Hepatocyte (in vitro differentiated cells): ENCODE measurements at regions not wholly inside any gene's neighbourhood (a gene's known extent, or its start where the extent isn't known, plus 50 kb on each side); places are given as distances from the start of the nearest gene placed in this dataset.

Source experiments
- CTCF ChIP-seq: fragments of 200-600 bp; sonication (generic); IDR thresholded peaks from 2 replicates; pipeline ENCODE4 v1.5.1; 2016; ENCODE audit warnings: antibody characterized with exemption, mild to moderate bottlenecking; ENCODE audit not compliant: poor library complexity
- EZH2 ChIP-seq: fragments of 200-600 bp; sonication (generic); IDR thresholded peaks from 2 replicates; pipeline ENCODE4 v1.6.1; 2016; ENCODE audit warnings: antibody characterized with exemption, mild to moderate bottlenecking, borderline replicate concordance

- TF ChIP-seq CTCF: no peak
- TF ChIP-seq EZH2: no peak
These were observed 381.5 kb downstream of the CDH26 start for GRCh38 chr20:60339738-60340137.
